Forelimb muscle (tissue), 1 donor: ENCODE measurements at regions not wholly inside any gene's neighbourhood (a gene's known extent, or its start where the extent isn't known, plus 50 kb on each side); places are given as distances from the start of the nearest gene placed in this dataset.

Experiments used
- DNase-seq: peaks from one replicate; pipeline ENCODE4 v3.0.0-alpha.2; 2013; ENCODE audit warnings: low read depth

- no peak for DNase-seq
Measured at GRCh38 chr7:155360495-155361345, 63.0 kb downstream of the INSIG1 start.

- no peak for DNase-seq
Measured at GRCh38 chr7:155361346-155361680, 63.6 kb downstream of the INSIG1 start.

GRCh38 chr7:155361947-155362346 lies 64.3 kb downstream of the INSIG1 start:
- DNase-seq = no peak

- no peak for DNase-seq
Measured at GRCh38 chr7:155362380-155363145, 64.9 kb downstream of the INSIG1 start.

GRCh38 chr7:155363146-155363539 lies 65.5 kb downstream of the INSIG1 start:
- DNase-seq = no peak

- DNase-seq = no peak
Measured at GRCh38 chr7:155363852-155364600, 66.3 kb downstream of the INSIG1 start.

GRCh38 chr7:155365146-155365874 lies 67.6 kb downstream of the INSIG1 start:
- no peak for DNase-seq

- DNase-seq = no peak
Measured at GRCh38 chr7:155368894-155369600, 71.4 kb downstream of the INSIG1 start.

- DNase-seq = no peak
Measured at GRCh38 chr7:155369766-155370165, 72.1 kb downstream of the INSIG1 start.

GRCh38 chr7:155371331-155371883 lies 73.7 kb downstream of the INSIG1 start:
- DNase-seq = no peak

GRCh38 chr7:155371884-155372781 lies 74.5 kb downstream of the INSIG1 start:
- no peak for DNase-seq

GRCh38 chr7:155372782-155373358 lies 75.2 kb downstream of the INSIG1 start:
- DNase-seq = no peak

- no peak for DNase-seq
Measured at GRCh38 chr7:155373359-155374273, 75.9 kb downstream of the INSIG1 start.

GRCh38 chr7:155374276-155375252 lies 76.9 kb downstream of the INSIG1 start:
- no peak for DNase-seq

- DNase-seq = no peak
Measured at GRCh38 chr7:155375337-155376277, 77.9 kb downstream of the INSIG1 start.
